PC-9 (cell line): ENCODE measurements at regions not wholly inside any gene's neighbourhood (a gene's known extent, or its start where the extent isn't known, plus 50 kb on each side); places are given as distances from the start of the nearest gene placed in this dataset.

Experiments
- BruUV-seq: library from RNA; stranded (reverse); fragments of 400-500 nt; replicated peaks from 2 replicates; lab custom pipeline; 2021; lab: Mats Ljungman, UMichigan
- CTCF ChIA-PET: fragments of 300-600 bp; sonication (Branson Sonifier 250); formaldehyde crosslinking; loops from one replicate; lab custom pipeline; 2022; ENCODE audit warnings: antibody characterized with exemption; lab: Charles Lee
- POLR2A ChIA-PET: fragments of 300-600 bp; sonication (Branson Sonifier 250); formaldehyde crosslinking; loops from one replicate; lab custom pipeline; 2022; ENCODE audit warnings: antibody characterized with exemption; ENCODE audit not compliant: unreplicated experiment; lab: Charles Lee
- DNase-seq, 2 experiments: peaks; one replicate each; pipeline versions ENCODE4 v3.0.0 to v3.0.0-alpha.2; 2015 to 2022; ENCODE audit warnings: mixed read lengths in 1 of 2
- H2AFZ ChIP-seq: fragments of 200-600 bp; sonication (generic); 2 replicates; pipeline ENCODE4 v1.8.1; 2017; ENCODE audit warnings: antibody characterized with exemption
- H3F3A ChIP-seq: fragments of 200-600 bp; sonication (generic); 2 replicates; pipeline ENCODE4 v1.8.1; 2017; ENCODE audit warnings: antibody characterized with exemption, mild to moderate bottlenecking, low read depth; ENCODE audit not compliant: insufficient read depth
- H3K27ac ChIP-seq: fragments of 200-600 bp; sonication (generic); 2 replicates; pipeline ENCODE4 v1.6.1; 2016; ENCODE audit warnings: mixed run types
- H3K27me3 ChIP-seq: fragments of 200-600 bp; sonication (generic); 2 replicates; pipeline ENCODE4 v1.6.1; 2016; ENCODE audit warnings: low read depth, mixed run types; ENCODE audit not compliant: insufficient read depth
- H3K36me3 ChIP-seq: fragments of 200-600 bp; sonication (generic); 2 replicates; pipeline ENCODE4 v1.6.1; 2016; ENCODE audit warnings: low read depth, mixed run types
- H3K4me1 ChIP-seq: fragments of 200-600 bp; sonication (generic); replicated peaks from 2 replicates; pipeline ENCODE4 v1.6.1; 2016; ENCODE audit warnings: mixed run types; ENCODE audit not compliant: insufficient read depth
- H3K4me2 ChIP-seq: fragments of 200-600 bp; sonication (generic); 2 replicates; pipeline ENCODE4 v1.6.1; 2017; ENCODE audit warnings: mixed run types
- H3K4me3 ChIP-seq: fragments of 200-600 bp; sonication (generic); 2 replicates; pipeline ENCODE4 v1.6.1; 2016; ENCODE audit warnings: mixed run types
- H3K79me2 ChIP-seq: fragments of 200-600 bp; sonication (generic); 2 replicates; pipeline ENCODE4 v1.6.1; 2017; ENCODE audit warnings: low read depth, mixed run types
- H3K9me2 ChIP-seq: fragments of 200-600 bp; sonication (generic); 2 replicates; pipeline ENCODE4 v1.8.1; 2017; ENCODE audit warnings: mild to moderate bottlenecking; ENCODE audit not compliant: insufficient read depth
- H3K9me3 ChIP-seq: fragments of 200-600 bp; sonication (generic); 2 replicates; pipeline ENCODE4 v1.8.1; 2016; ENCODE audit warnings: low read depth; ENCODE audit not compliant: insufficient read depth
- H4K20me1 ChIP-seq: fragments of 200-600 bp; sonication (generic); 2 replicates; pipeline ENCODE4 v1.8.1; 2017; ENCODE audit not compliant: insufficient read depth
- EZH2 ChIP-seq: fragments of 200-600 bp; sonication (generic); IDR thresholded peaks from 2 replicates; pipeline ENCODE4 v1.8.0; 2017; ENCODE audit warnings: antibody characterized with exemption, low read depth
- intact Hi-C: fragments of 100-400 bp; cut with micrococcal nuclease; formaldehyde crosslinking; loops from one replicate; pipeline ENCODE4 v1.10.0; 2022; ENCODE audit not compliant: unreplicated experiment
- TF ChIP-seq, protein P1 (sequence below): fragments of 200-600 bp; sonication (generic); conservative IDR thresholded peaks from 2 replicates; pipeline ENCODE4 v1.6.1; 2017; ENCODE audit warnings: mixed run types, antibody characterized with exemption, mild to moderate bottlenecking, moderate library complexity

DNA sequence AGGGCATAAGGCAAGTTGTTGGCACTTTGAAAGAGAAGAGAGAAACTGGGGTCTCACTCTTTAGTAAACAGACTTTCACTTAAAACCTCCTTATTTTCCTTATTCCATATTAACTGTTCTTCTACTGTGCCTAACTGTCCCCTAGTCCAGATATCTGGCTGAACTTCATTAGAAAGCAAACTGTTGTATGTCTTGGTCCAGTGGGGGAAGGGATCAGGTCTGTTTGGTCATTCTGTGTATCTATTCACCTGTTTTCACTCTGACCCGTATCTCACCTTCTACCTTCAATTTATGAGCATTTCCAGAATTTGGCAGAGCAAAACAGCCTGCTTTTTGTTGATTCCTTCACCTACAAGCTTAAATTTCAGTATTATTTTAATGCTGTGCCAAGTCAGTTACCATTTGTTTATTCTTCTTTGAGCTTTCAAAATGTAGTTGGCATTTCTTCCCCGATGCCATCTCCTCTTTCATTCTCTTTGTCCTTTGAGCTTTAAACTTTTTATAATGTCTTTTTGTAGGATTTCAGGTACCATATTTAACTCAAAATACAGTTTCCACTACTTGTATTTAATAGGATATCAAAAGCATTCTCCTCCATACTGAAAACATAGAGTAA is 188.6 kb upstream of the PPARGC1A start:
- Histone ChIP-seq H3K27me3 (no peaks in the 10 kb centered on the region), H3F3A (no peaks in the 10 kb centered on the region), H3K4me1 (no peaks in the 10 kb centered on the region), H3K27ac (no peak overlapping the region), H3K36me3 (no peaks in the 10 kb centered on the region), H4K20me1 (no peaks in the 10 kb centered on the region), H2AFZ (no peak overlapping the region), H3K9me2 (no peaks in the 10 kb centered on the region; the same call in 1 of the 2 replicates), H3K4me2 (no peak overlapping the region), H3K79me2 (no peaks in the 10 kb centered on the region), H3K4me3 (no peak overlapping the region), H3K9me3 (no peaks in the 10 kb centered on the region)
- ChIA-PET CTCF (no interaction called here), POLR2A (no interaction called here)
- BruUV-seq = no TSS peak
- no peak for DNase-seq
- TF ChIP-seq, protein P1, sequence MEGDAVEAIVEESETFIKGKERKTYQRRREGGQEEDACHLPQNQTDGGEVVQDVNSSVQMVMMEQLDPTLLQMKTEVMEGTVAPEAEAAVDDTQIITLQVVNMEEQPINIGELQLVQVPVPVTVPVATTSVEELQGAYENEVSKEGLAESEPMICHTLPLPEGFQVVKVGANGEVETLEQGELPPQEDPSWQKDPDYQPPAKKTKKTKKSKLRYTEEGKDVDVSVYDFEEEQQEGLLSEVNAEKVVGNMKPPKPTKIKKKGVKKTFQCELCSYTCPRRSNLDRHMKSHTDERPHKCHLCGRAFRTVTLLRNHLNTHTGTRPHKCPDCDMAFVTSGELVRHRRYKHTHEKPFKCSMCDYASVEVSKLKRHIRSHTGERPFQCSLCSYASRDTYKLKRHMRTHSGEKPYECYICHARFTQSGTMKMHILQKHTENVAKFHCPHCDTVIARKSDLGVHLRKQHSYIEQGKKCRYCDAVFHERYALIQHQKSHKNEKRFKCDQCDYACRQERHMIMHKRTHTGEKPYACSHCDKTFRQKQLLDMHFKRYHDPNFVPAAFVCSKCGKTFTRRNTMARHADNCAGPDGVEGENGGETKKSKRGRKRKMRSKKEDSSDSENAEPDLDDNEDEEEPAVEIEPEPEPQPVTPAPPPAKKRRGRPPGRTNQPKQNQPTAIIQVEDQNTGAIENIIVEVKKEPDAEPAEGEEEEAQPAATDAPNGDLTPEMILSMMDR = no peak
- TF ChIP-seq EZH2 = no peak
- intact Hi-C loops = no loop called here

GRCh38 chr4:24076811-24077210 is 187.0 kb upstream of the PPARGC1A start:
- CTCF ChIA-PET = no interaction called here
- intact Hi-C loops = no loop called here
- H3K4me1 ChIP-seq = no peaks in the 10 kb centered on the region
- H3K27me3 ChIP-seq = no peaks in the 10 kb centered on the region
- H3K9me2 ChIP-seq = no peaks in the 10 kb centered on the region; the same call in 1 of the 2 replicates
- no peak overlapping the region for H2AFZ ChIP-seq
- H4K20me1 ChIP-seq = no peaks in the 10 kb centered on the region
- TF ChIP-seq EZH2 = no peak
- TF ChIP-seq, protein P1 = no peak
- no peak overlapping the region for H3K4me2 ChIP-seq
- BruUV-seq = no TSS peak
- no peak for DNase-seq
- no peak overlapping the region for H3K4me3 ChIP-seq
- no peaks in the 10 kb centered on the region for H3K36me3 ChIP-seq
- H3K9me3 ChIP-seq = no peaks in the 10 kb centered on the region
- POLR2A ChIA-PET = no interaction called here
- no peaks in the 10 kb centered on the region for H3K79me2 ChIP-seq
- H3F3A ChIP-seq = no peaks in the 10 kb centered on the region
- no peak overlapping the region for H3K27ac ChIP-seq

- intact Hi-C loops = no loop called here
- Histone ChIP-seq H3K9me2 (no peaks in the 10 kb centered on the region), H3K27me3 (no peaks in the 10 kb centered on the region), H3K79me2 (no peaks in the 10 kb centered on the region), H3K4me3 (no peak overlapping the region), H4K20me1 (no peaks in the 10 kb centered on the region), H3K4me1 (no peaks in the 10 kb centered on the region), H3K4me2 (no peak overlapping the region), H3K27ac (no peak overlapping the region), H3F3A (no peaks in the 10 kb centered on the region), H3K9me3 (no peaks in the 10 kb centered on the region), H3K36me3 (no peaks in the 10 kb centered on the region), H2AFZ (no peak overlapping the region)
- BruUV-seq = no TSS peak
- no peak for TF ChIP-seq EZH2
- TF ChIP-seq, protein P1 = no peak
- ChIA-PET POLR2A (no interaction called here), CTCF (no interaction called here)
- DNase-seq = no peak
Measured at GRCh38 chr4:24073948-24074347, 184.1 kb upstream of the PPARGC1A start.
